Erythroblast (primary cell): ENCODE measurements at regions not wholly inside any gene's neighbourhood (a gene's known extent, or its start where the extent isn't known, plus 50 kb on each side); places are given as distances from the start of the nearest gene placed in this dataset.

ENCODE experiments used
- GATA1 ChIP-seq: IDR thresholded peaks from 2 replicates; pipeline ENCODE4 v1.6.1; 2011; ENCODE audit warnings: low read depth, mild to moderate bottlenecking, control low read depth, low read length, moderate library complexity
- POLR2A ChIP-seq: IDR thresholded peaks from 2 replicates; pipeline ENCODE4 v1.6.1; 2011; ENCODE audit warnings: mild to moderate bottlenecking, low read length

DNA sequence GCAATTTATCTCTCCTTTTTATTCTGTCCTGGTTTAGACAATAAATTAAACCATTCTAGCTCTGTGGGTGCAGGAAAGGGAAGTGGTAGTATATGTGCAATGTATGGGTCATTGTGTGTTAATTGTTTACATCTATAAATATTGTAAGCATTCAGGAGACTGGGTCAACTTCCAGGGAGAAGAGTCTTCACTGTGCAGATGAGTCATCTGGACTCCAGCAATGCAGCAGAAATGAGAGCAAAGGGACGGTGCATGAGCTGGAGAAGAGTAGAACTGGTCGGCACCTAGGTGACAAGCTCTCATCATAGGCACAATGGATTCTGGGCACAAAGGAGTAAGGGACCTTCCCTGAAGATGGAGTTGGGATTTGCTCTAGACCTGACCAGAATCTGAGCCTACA, 211.1 kb upstream of the DAAM1 start:
- no peak for TF ChIP-seq POLR2A
- TF ChIP-seq GATA1, result no peak
